ENCODE measurements at regions not wholly inside any gene's neighbourhood (a gene's known extent, or its start where the extent isn't known, plus 50 kb on each side); places are given as distances from the start of the nearest gene placed in this dataset.

- Histone ChIP-seq H2AK5ac (ENCODE audit: low read depth, low read length) (no peak overlapping the region), H4K20me1 (replicated peaks in 1 of 2; ENCODE audit: control insufficient read depth in 1 of 2, insufficient read depth in 2 of 2, low read length in 2 of 2) (no peaks in the 10 kb centered on the region), H3K4ac (replicated peaks; ENCODE audit: insufficient read length, low read depth, low read length) (no peak overlapping the region), H2AFZ (ENCODE audit: low read length) (no peak overlapping the region), H2BK12ac (ENCODE audit: low read depth, low read length) (no peak overlapping the region), H2BK5ac (ENCODE audit: low read depth, low read length) (no peak overlapping the region), H4K91ac (replicated peaks; ENCODE audit: insufficient read length, low read length) (no peak overlapping the region), H3K56ac (replicated peaks; ENCODE audit: insufficient read length, low read depth, low read length) (no peak overlapping the region), H2BK120ac (replicated peaks; ENCODE audit: low read depth, low read length) (no peak overlapping the region), H4K5ac (ENCODE audit: insufficient read length, low read depth, low read length) (no peak overlapping the region), H3K4me1 (replicated peaks in 1 of 4; ENCODE audit: control insufficient read depth in 3 of 4, insufficient read depth in 4 of 4, low read length in 3 of 4) (no peaks in the 10 kb centered on the region), H3K4me3 (ENCODE audit: extremely low read depth in 1 of 4, insufficient read depth in 2 of 4, low read depth in 3 of 4, low read length in 4 of 4) (no peak overlapping the region), H3K23ac (ENCODE audit: insufficient read length) (no peak overlapping the region), H3K14ac (ENCODE audit: insufficient read length) (no peak overlapping the region), H2BK15ac (ENCODE audit: low read length) (no peak overlapping the region), H4K8ac (ENCODE audit: extremely low read depth, insufficient read depth, low read length) (no peak overlapping the region), H3K27me3 (replicated peaks in 1 of 4; ENCODE audit: control insufficient read depth in 3 of 4, extremely low read depth in 1 of 4, insufficient read depth in 3 of 4, low read length in 3 of 4) (no peaks in the 10 kb centered on the region), H3K79me2 (ENCODE audit: control insufficient read depth in 1 of 2, insufficient read depth in 2 of 2, low read length in 2 of 2) (no peaks in the 10 kb centered on the region), H3K9me3 (ENCODE audit: insufficient read depth in 2 of 2, low read depth in 1 of 2, low read length in 1 of 2) (no peaks in the 10 kb centered on the region), H3K18ac (ENCODE audit: extremely low read depth, low read length) (no peak overlapping the region), H2BK20ac (ENCODE audit: low read length) (no peak overlapping the region), H3K36me3 (ENCODE audit: control insufficient read depth in 2 of 4, insufficient read depth in 4 of 4, low read length in 3 of 4) (no peaks in the 10 kb centered on the region), H3K9ac (replicated peaks in 1 of 4; ENCODE audit: extremely low read depth in 1 of 4, low read depth in 3 of 4, low read length in 3 of 4) (no peak overlapping the region), H3K23me2 (ENCODE audit: low read depth, low read length) (no peaks in the 10 kb centered on the region), H3K27ac (ENCODE audit: low read depth, low read length) (no peak overlapping the region), H3K79me1 (ENCODE audit: low read depth, low read length) (no peaks in the 10 kb centered on the region), H3K4me2 (ENCODE audit: insufficient read depth in 1 of 2, low read depth in 2 of 2, low read length in 2 of 2) (no peak overlapping the region)
- DNase-seq (ENCODE audit: low read depth in 1 of 2, low spot score in 2 of 2) (no peak), FAIRE-seq (no peak)
- 85% methylated on average over 2 of the region's 2 CpGs; no CpG with 5 or more reads in 1 of the 2 experiments for WGBS, 2 experiments (ENCODE audit: extremely low coverage in 1 of 2, insufficient coverage in 1 of 2, insufficient read length in 1 of 2, insufficient replicate concordance in 2 of 2, low coverage in 1 of 2, low lambda C conversion rate in 2 of 2, missing lambda C conversion rate in 1 of 2)
- ChIA-PET POLR2A (ENCODE audit: partially characterized antibody) (no interaction called here), CTCF (ENCODE audit: partially characterized antibody) (interaction anchor here (0.6 to 1.2 kb wide), 2 partner anchors 14 to 499 kb away, joined by 3 read pairs; no protein-coding TSS in a partner anchor)
- TF ChIP-seq SP2 (IDR thresholded peaks at IDR 0.05; ENCODE audit: low read length) (no peak), KDM5A (IDR thresholded peaks at IDR 0.05; ENCODE audit: low read length) (no peak), NRF1 (IDR thresholded peaks at IDR 0.05; ENCODE audit: low read depth, low read length) (no peak), NANOG (IDR thresholded peaks at IDR 0.05; ENCODE audit: insufficient read depth, low read depth, low read length, poor library complexity, severe bottlenecking) (no peak), TEAD4 (IDR thresholded peaks at IDR 0.05; ENCODE audit: low read depth, low read length) (no peak), CBX5 (IDR thresholded peaks at IDR 0.05; ENCODE audit: low read depth, low read length) (no peak), SUZ12 (IDR thresholded peaks at IDR 0.05; ENCODE audit: low read length) (no peak), CBX8 (IDR thresholded peaks at IDR 0.05; ENCODE audit: borderline replicate concordance, low read depth, low read length) (no peak), BCL11A (IDR thresholded peaks at IDR 0.05; ENCODE audit: low read depth in 2 of 2, low read length in 2 of 2) (no peak), ASH2L (IDR thresholded peaks at IDR 0.05; ENCODE audit: low read length) (no peak), POLR2A (IDR thresholded peaks at IDR 0.05; ENCODE audit: control extremely low read depth in 1 of 2, low read depth in 2 of 2, low read length in 2 of 2) (no peak), E2F6 (IDR thresholded peaks at IDR 0.05) (no peak), TCF12 (IDR thresholded peaks at IDR 0.05; ENCODE audit: low read depth, low read length) (no peak), SIX5 (IDR thresholded peaks at IDR 0.05; ENCODE audit: low read depth, low read length) (no peak), RAD21 (IDR thresholded peaks at IDR 0.05 in 1 of 2, conservative IDR thresholded peaks at IDR 0.05 in 1 of 2; ENCODE audit: low read depth in 2 of 2, low read length in 2 of 2) (no peak), BACH1 (IDR thresholded peaks at IDR 0.05; ENCODE audit: low read length) (no peak)
These were observed 391.2 kb upstream of the POU3F3 start for GRCh38 chr2:104462731-104463130.

Data from H1 (cell line).